Suprapubic skin (tissue), 4 donors: ENCODE measurements at regions not wholly inside any gene's neighbourhood (a gene's known extent, or its start where the extent isn't known, plus 50 kb on each side); places are given as distances from the start of the nearest gene placed in this dataset.

Source experiments
- EP300 ChIP-seq: sonication (generic); formaldehyde crosslinking; IDR thresholded peaks from one replicate; pipeline ENCODE4 v1.6.1; 2017; ENCODE audit warnings: antibody characterized with exemption
- POLR2A ChIP-seq, 2 donors: fragments of 450-650 bp; IDR thresholded peaks; one replicate each; pipeline ENCODE4 v1.6.1; 2017; ENCODE audit warnings: antibody characterized with exemption in 2 of 2, mild to moderate bottlenecking in 2 of 2, moderate library complexity in 2 of 2
- POLR2AphosphoS5 ChIP-seq, 3 donors: sonication (generic); formaldehyde crosslinking; IDR thresholded peaks; one replicate each; pipeline ENCODE4 v1.6.1; 2017; ENCODE audit warnings: antibody characterized with exemption in 3 of 3
- TF ChIP-seq, protein P1 (sequence below), 2 donors: fragments of 200-600 bp in 1 of 2; fragments of 450-650 bp in 1 of 2; sonication (generic) in 1 of 2; IDR thresholded peaks; one replicate each; pipeline ENCODE4 v1.5.1; 2016 to 2019; ENCODE audit warnings: antibody characterized with exemption in 2 of 2, mild to moderate bottlenecking in 1 of 2, moderate library complexity in 1 of 2

DNA sequence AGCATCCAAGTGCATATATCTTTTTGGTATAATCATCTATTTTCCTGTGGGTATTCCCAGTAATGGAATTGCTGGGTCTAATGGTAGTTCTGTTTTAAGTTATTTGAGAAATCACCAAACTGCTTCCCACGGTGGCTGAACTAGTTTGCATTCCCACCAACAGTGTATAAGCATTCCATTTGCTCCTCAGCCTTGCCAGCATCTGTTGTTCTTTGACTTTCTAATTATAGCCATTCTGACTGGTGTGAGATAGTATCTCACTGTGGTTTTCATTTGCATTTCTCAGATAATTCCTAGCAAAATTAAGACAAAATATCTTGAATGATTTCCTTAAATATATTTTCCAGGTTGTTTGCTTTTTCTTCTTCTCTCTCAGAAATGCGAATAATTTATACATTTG is 341.1 kb downstream of the GBA3 start:
- TF ChIP-seq, protein P1, sequence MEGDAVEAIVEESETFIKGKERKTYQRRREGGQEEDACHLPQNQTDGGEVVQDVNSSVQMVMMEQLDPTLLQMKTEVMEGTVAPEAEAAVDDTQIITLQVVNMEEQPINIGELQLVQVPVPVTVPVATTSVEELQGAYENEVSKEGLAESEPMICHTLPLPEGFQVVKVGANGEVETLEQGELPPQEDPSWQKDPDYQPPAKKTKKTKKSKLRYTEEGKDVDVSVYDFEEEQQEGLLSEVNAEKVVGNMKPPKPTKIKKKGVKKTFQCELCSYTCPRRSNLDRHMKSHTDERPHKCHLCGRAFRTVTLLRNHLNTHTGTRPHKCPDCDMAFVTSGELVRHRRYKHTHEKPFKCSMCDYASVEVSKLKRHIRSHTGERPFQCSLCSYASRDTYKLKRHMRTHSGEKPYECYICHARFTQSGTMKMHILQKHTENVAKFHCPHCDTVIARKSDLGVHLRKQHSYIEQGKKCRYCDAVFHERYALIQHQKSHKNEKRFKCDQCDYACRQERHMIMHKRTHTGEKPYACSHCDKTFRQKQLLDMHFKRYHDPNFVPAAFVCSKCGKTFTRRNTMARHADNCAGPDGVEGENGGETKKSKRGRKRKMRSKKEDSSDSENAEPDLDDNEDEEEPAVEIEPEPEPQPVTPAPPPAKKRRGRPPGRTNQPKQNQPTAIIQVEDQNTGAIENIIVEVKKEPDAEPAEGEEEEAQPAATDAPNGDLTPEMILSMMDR (IDR thresholded peaks at IDR 0.05) = no peak
- no peak for TF ChIP-seq POLR2AphosphoS5 (IDR thresholded peaks at IDR 0.05)
- TF ChIP-seq POLR2A (IDR thresholded peaks at IDR 0.05) = no peak
- no peak for TF ChIP-seq EP300
